AG10803 (cell line): ENCODE measurements at regions not wholly inside any gene's neighbourhood (a gene's known extent, or its start where the extent isn't known, plus 50 kb on each side); places are given as distances from the start of the nearest gene placed in this dataset.

ENCODE experiments used
- DNase-seq: peaks from one replicate; pipeline ENCODE4 v3.0.0; 2010; ENCODE audit warnings: low read depth
- H3K4me3 ChIP-seq: 2 replicates; pipeline ENCODE4 v1.5.1; 2011; ENCODE audit warnings: mild to moderate bottlenecking, low read length, control low read depth
- CTCF ChIP-seq: conservative IDR thresholded peaks from 2 replicates; pipeline ENCODE4 v1.5.1; 2011; ENCODE audit warnings: mild to moderate bottlenecking, low read length, control low read depth, inconsistent platforms

GRCh38 chr14:97620066-97620465 lies 822.9 kb downstream of the VRK1 start:
- no peak for DNase-seq
- TF ChIP-seq CTCF, result no peak
- no peak overlapping the region for H3K4me3 ChIP-seq

- H3K4me3 ChIP-seq, result no peak overlapping the region
- no peak for DNase-seq
- no peak for TF ChIP-seq CTCF
Observed at GRCh38 chr14:97624985-97625384, 827.8 kb downstream of the VRK1 start.

GRCh38 chr14:97625477-97625876 lies 828.3 kb downstream of the VRK1 start:
- no peak for TF ChIP-seq CTCF
- no peak overlapping the region for H3K4me3 ChIP-seq
- no peak for DNase-seq

GRCh38 chr14:97626088-97626487 lies 828.9 kb downstream of the VRK1 start:
- DNase-seq, result no peak
- no peak for TF ChIP-seq CTCF
- no peak overlapping the region for H3K4me3 ChIP-seq

GRCh38 chr14:97630249-97630648 lies 833.1 kb downstream of the VRK1 start:
- no peak for TF ChIP-seq CTCF
- H3K4me3 ChIP-seq, result no peak overlapping the region
- no peak for DNase-seq

GRCh38 chr14:97633131-97633738 lies 836.1 kb downstream of the VRK1 start:
- no peak overlapping the region for H3K4me3 ChIP-seq
- no peak for TF ChIP-seq CTCF
- DNase-seq, result no peak

GRCh38 chr14:97634751-97635150 lies 837.6 kb downstream of the VRK1 start:
- 0 out of 2 replicates have a peak, but pooled peaks have one; percentile 12 for TF ChIP-seq CTCF
- peak overlapping the region; percentile 59 for H3K4me3 ChIP-seq
- peak; percentile 25 for DNase-seq
